ENCODE measurements at regions not wholly inside any gene's neighbourhood (a gene's known extent, or its start where the extent isn't known, plus 50 kb on each side); places are given as distances from the start of the nearest gene placed in this dataset.

- TF ChIP-seq, protein P1, sequence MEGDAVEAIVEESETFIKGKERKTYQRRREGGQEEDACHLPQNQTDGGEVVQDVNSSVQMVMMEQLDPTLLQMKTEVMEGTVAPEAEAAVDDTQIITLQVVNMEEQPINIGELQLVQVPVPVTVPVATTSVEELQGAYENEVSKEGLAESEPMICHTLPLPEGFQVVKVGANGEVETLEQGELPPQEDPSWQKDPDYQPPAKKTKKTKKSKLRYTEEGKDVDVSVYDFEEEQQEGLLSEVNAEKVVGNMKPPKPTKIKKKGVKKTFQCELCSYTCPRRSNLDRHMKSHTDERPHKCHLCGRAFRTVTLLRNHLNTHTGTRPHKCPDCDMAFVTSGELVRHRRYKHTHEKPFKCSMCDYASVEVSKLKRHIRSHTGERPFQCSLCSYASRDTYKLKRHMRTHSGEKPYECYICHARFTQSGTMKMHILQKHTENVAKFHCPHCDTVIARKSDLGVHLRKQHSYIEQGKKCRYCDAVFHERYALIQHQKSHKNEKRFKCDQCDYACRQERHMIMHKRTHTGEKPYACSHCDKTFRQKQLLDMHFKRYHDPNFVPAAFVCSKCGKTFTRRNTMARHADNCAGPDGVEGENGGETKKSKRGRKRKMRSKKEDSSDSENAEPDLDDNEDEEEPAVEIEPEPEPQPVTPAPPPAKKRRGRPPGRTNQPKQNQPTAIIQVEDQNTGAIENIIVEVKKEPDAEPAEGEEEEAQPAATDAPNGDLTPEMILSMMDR (conservative IDR thresholded peaks at IDR 0.05): no peak
- H3K27ac Mint-ChIP-seq (ENCODE audit: unreplicated experiment): no peak overlapping the region
- peaks cover 13% of the 10 kb centered on the region for H3K4me1 Mint-ChIP-seq
- no peak for DNase-seq (ENCODE audit: low read depth, low spot score)
- H3K4me3 Mint-ChIP-seq: no peak overlapping the region
- H3K27me3 Mint-ChIP-seq (ENCODE audit: low read depth): no peaks in the 10 kb centered on the region
- H3K9me3 Mint-ChIP-seq: peaks cover 3% of the 10 kb centered on the region
- no peaks in the 10 kb centered on the region for H3K36me3 Mint-ChIP-seq (ENCODE audit: low read depth)
Measured at GRCh38 chr21:28375708-28376385, 616.8 kb downstream of the LTN1 start.

GRCh38 chr21:28374881-28375280 is 617.8 kb downstream of the LTN1 start:
- Mint-ChIP-seq H3K9me3 (peaks cover 3% of the 10 kb centered on the region), H3K4me1 (peaks cover 5% of the 10 kb centered on the region), H3K27me3 (ENCODE audit: low read depth) (no peaks in the 10 kb centered on the region), H3K36me3 (ENCODE audit: low read depth) (no peaks in the 10 kb centered on the region), H3K4me3 (no peak overlapping the region), H3K27ac (ENCODE audit: unreplicated experiment) (no peak overlapping the region)
- DNase-seq (ENCODE audit: low read depth, low spot score): no peak
- TF ChIP-seq, protein P1 (conservative IDR thresholded peaks at IDR 0.05): no peak

DNA sequence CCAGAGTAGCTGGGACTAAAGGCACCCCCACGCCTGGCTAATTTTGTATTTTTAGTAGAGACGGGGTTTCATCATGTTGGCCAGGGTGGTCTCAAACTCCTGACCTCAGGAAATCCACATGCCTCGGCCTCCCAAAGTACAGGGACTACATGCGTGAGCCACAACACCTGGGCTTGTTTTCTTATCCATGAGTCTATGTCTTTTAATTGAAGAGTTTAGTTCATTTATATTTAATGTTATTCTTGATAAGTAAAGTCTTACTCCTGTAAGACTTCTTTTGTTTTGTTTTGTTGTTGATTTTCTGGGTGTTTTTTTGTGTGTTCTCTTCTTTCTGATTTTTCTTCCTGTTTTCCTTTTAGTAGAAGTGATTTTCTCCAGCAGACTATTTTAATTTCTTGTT is 621.0 kb downstream of the LTN1 start:
- Mint-ChIP-seq H3K27me3 (ENCODE audit: low read depth) (no peaks in the 10 kb centered on the region), H3K27ac (ENCODE audit: unreplicated experiment) (no peak overlapping the region), H3K4me1 (no peaks in the 10 kb centered on the region), H3K4me3 (no peak overlapping the region), H3K36me3 (ENCODE audit: low read depth) (no peaks in the 10 kb centered on the region), H3K9me3 (peaks cover 3% of the 10 kb centered on the region)
- TF ChIP-seq, protein P1 (conservative IDR thresholded peaks at IDR 0.05): no peak
- no peak for DNase-seq (ENCODE audit: low read depth, low spot score)

DNA sequence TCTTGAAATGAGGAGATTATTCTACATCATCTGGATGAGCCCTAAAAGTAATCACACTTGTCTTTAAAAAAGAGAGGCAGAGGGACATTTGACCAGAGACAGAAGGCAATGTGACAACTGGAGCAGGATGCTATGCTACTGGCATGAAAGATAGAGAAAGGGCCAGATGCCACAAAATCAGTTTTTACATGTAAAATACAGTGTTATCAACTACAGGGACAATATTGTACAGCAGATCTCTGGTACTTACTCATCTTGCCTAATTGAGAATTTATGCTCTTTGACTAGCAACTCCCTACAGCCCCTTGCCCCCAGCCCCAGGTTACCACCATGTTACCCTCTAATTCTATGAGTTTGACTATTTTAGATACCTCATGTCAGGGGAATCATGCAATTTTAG is 633.4 kb downstream of the LTN1 start:
- Mint-ChIP-seq H3K27me3 (ENCODE audit: low read depth) (no peaks in the 10 kb centered on the region), H3K36me3 (ENCODE audit: low read depth) (no peaks in the 10 kb centered on the region), H3K9me3 (peaks cover 2% of the 10 kb centered on the region), H3K27ac (ENCODE audit: unreplicated experiment) (no peak overlapping the region), H3K4me1 (peaks cover 16% of the 10 kb centered on the region), H3K4me3 (no peak overlapping the region)
- DNase-seq (ENCODE audit: low read depth, low spot score): no peak
- TF ChIP-seq, protein P1 (conservative IDR thresholded peaks at IDR 0.05): no peak

DNA sequence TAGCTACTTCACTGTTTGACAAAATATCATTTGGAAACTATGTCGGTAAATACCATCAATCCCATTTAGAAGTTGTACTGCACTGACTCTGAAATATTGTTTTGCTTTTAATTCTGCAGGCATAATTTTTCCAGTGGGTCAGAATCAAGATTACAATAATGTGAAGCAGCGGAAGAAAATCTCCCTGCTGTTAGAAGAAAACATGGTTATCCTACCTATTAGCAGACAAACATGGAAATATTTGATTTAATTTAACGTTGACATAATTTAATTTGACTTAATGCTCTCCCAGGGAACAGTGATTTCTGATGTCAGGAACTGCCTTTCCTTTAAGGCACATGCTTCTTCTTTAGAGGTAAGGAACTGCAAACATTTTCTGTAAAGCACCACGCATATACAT is 634.0 kb downstream of the LTN1 start:
- H3K9me3 Mint-ChIP-seq: peaks cover 2% of the 10 kb centered on the region
- H3K36me3 Mint-ChIP-seq (ENCODE audit: low read depth): no peaks in the 10 kb centered on the region
- peaks cover 16% of the 10 kb centered on the region for H3K4me1 Mint-ChIP-seq
- H3K4me3 Mint-ChIP-seq: no peak overlapping the region
- no peak overlapping the region for H3K27ac Mint-ChIP-seq (ENCODE audit: unreplicated experiment)
- no peak for DNase-seq (ENCODE audit: low read depth, low spot score)
- H3K27me3 Mint-ChIP-seq (ENCODE audit: low read depth): no peaks in the 10 kb centered on the region
- TF ChIP-seq, protein P1 (conservative IDR thresholded peaks at IDR 0.05): no peak

Measured in neural crest cell (in vitro differentiated cells).